HEK293 (cell line): ENCODE measurements at regions not wholly inside any gene's neighbourhood (a gene's known extent, or its start where the extent isn't known, plus 50 kb on each side); places are given as distances from the start of the nearest gene placed in this dataset.

Experiments
- CTCF ChIA-PET: fragments of 350-600 bp; formaldehyde crosslinking; extraction: SDS; loops from one replicate; lab custom pipeline; 2021; ENCODE audit warnings: antibody characterized with exemption; lab: Yijun Ruan, JAX
- POLR2A ChIA-PET: fragments of 300-600 bp; formaldehyde crosslinking; extraction: SDS; loops from one replicate; lab custom pipeline; 2020; ENCODE audit warnings: antibody characterized with exemption, inconsistent platforms; lab: Yijun Ruan, JAX
- H3K27ac ChIP-seq: fragments of 200-500 bp; sonication (Bioruptor generic); 2 replicates; pipeline ENCODE4 v1.5.1; 2014; ENCODE audit warnings: low read depth, low read length, control low read depth, inconsistent platforms; ENCODE audit errors: extremely low read depth
- H3K36me3 ChIP-seq, 2 experiments: fragments of 200-500 bp in 1 of 2; sonication (Bioruptor generic) in 1 of 2; 1 replicate in 1 of 2; 2 replicates in 1 of 2; pipeline ENCODE4 v1.5.1; 2014 to 2017; ENCODE audit warnings: inconsistent platforms in 2 of 2, low read length in 2 of 2; ENCODE audit not compliant: control insufficient read depth in 2 of 2, insufficient read depth in 1 of 2
- H3K4me1 ChIP-seq: fragments of 200-500 bp; sonication (Bioruptor generic); 2 replicates; pipeline ENCODE4 v1.5.1; 2014; ENCODE audit warnings: mild to moderate bottlenecking, low read length, inconsistent platforms; ENCODE audit not compliant: control insufficient read depth, insufficient read depth
- H3K4me3 ChIP-seq: 2 replicates; pipeline ENCODE4 v1.5.1; 2011; ENCODE audit warnings: low read depth, mild to moderate bottlenecking, control low read depth, low read length, moderate library complexity
- H3K9me3 ChIP-seq: fragments of 200-500 bp; sonication (Bioruptor generic); 2 replicates; pipeline ENCODE4 v1.5.1; 2014; ENCODE audit warnings: low read depth, low read length, inconsistent platforms; ENCODE audit not compliant: control insufficient read depth, insufficient read depth
- GLI4 ChIP-seq: fragments of 450-650 bp; formaldehyde crosslinking; IDR thresholded peaks from 2 replicates; pipeline ENCODE4 v1.5.1; 2016; ENCODE audit warnings: missing biosample characterization, missing genetic modification characterization
- GLIS1 ChIP-seq: fragments of 450-650 bp; formaldehyde crosslinking; IDR thresholded peaks from 2 replicates; pipeline ENCODE4 v1.5.1; 2016; ENCODE audit warnings: missing biosample characterization, missing genetic modification characterization
- GLIS2 ChIP-seq: fragments of 450-650 bp; formaldehyde crosslinking; IDR thresholded peaks from 2 replicates; pipeline ENCODE4 v1.5.1; 2016; ENCODE audit warnings: missing biosample characterization, missing genetic modification characterization
- IKZF3 ChIP-seq: fragments of 450-650 bp; IDR thresholded peaks from 2 replicates; pipeline ENCODE4 v1.5.0; 2018; ENCODE audit warnings: missing biosample characterization, mild to moderate bottlenecking, missing genetic modification characterization, moderate library complexity
- KLF16 ChIP-seq: fragments of 450-650 bp; formaldehyde crosslinking; IDR thresholded peaks from 2 replicates; pipeline ENCODE4 v1.5.1; 2017; ENCODE audit warnings: missing biosample characterization, missing genetic modification characterization
- KLF8 ChIP-seq: fragments of 450-650 bp; formaldehyde crosslinking; IDR thresholded peaks from 2 replicates; pipeline ENCODE4 v1.5.1; 2016; ENCODE audit warnings: missing biosample characterization, missing genetic modification characterization
- KLF9 ChIP-seq: fragments of 450-650 bp; formaldehyde crosslinking; IDR thresholded peaks from 2 replicates; pipeline ENCODE4 v1.5.1; 2016; ENCODE audit warnings: missing biosample characterization, missing genetic modification characterization, low read depth
- MEIS1 ChIP-seq: sonication (generic); formaldehyde crosslinking; IDR thresholded peaks from 2 replicates; pipeline ENCODE4 v1.8.1; 2022; ENCODE audit warnings: missing genetic modification reagents, mild to moderate bottlenecking, borderline replicate concordance
- OSR2 ChIP-seq: fragments of 450-650 bp; formaldehyde crosslinking; IDR thresholded peaks from 2 replicates; pipeline ENCODE4 v1.5.1; 2016; ENCODE audit warnings: missing biosample characterization, missing genetic modification characterization
- PRDM1 ChIP-seq: fragments of 450-650 bp; formaldehyde crosslinking; IDR thresholded peaks from 2 replicates; pipeline ENCODE4; 2016; ENCODE audit warnings: missing biosample characterization, missing genetic modification characterization
- RBAK ChIP-seq: fragments of 450-650 bp; formaldehyde crosslinking; IDR thresholded peaks from 2 replicates; pipeline ENCODE4 v1.5.1; 2016; ENCODE audit warnings: missing biosample characterization, missing genetic modification characterization
- SCRT2 ChIP-seq: fragments of 450-650 bp; formaldehyde crosslinking; IDR thresholded peaks from 2 replicates; pipeline ENCODE4 v1.5.1; 2016; ENCODE audit warnings: missing biosample characterization, missing genetic modification characterization
- TRIM28 ChIP-seq: IDR thresholded peaks from 2 replicates; pipeline ENCODE4 v1.6.1; 2011; ENCODE audit warnings: low read length, control low read depth, borderline replicate concordance
- ZBTB1 ChIP-seq: fragments of 450-650 bp; formaldehyde crosslinking; IDR thresholded peaks from 2 replicates; pipeline ENCODE4 v1.5.1; 2016; ENCODE audit warnings: missing biosample characterization, missing genetic modification characterization
- ZBTB26 ChIP-seq: fragments of 450-650 bp; formaldehyde crosslinking; optimal IDR thresholded peaks from 2 replicates; pipeline ENCODE3; 2016; ENCODE audit warnings: missing biosample characterization, mild to moderate bottlenecking, missing genetic modification characterization
- ZEB2 ChIP-seq: fragments of 450-650 bp; formaldehyde crosslinking; IDR thresholded peaks from 2 replicates; pipeline ENCODE4 v1.5.1; 2016; ENCODE audit warnings: missing biosample characterization, missing genetic modification characterization
- ZNF174 ChIP-seq: fragments of 450-650 bp; formaldehyde crosslinking; IDR thresholded peaks from 2 replicates; pipeline ENCODE4 v1.5.0; 2017; ENCODE audit warnings: missing biosample characterization, mild to moderate bottlenecking, missing genetic modification characterization
- ZNF175 ChIP-seq: fragments of 450-650 bp; formaldehyde crosslinking; IDR thresholded peaks from 2 replicates; pipeline ENCODE4 v1.5.1; 2016; ENCODE audit warnings: missing biosample characterization, missing genetic modification characterization
- ZNF202 ChIP-seq: fragments of 450-650 bp; formaldehyde crosslinking; IDR thresholded peaks from 2 replicates; pipeline ENCODE4 v1.5.1; 2016; ENCODE audit warnings: missing biosample characterization, missing genetic modification characterization, borderline replicate concordance
- ZNF280C ChIP-seq: fragments of 450-650 bp; formaldehyde crosslinking; IDR thresholded peaks from 2 replicates; pipeline ENCODE4 v1.5.1; 2016; ENCODE audit warnings: missing biosample characterization, missing genetic modification characterization
- ZNF324 ChIP-seq: fragments of 450-650 bp; formaldehyde crosslinking; IDR thresholded peaks from 2 replicates; pipeline ENCODE4 v1.5.1; 2016; ENCODE audit warnings: missing biosample characterization, missing genetic modification characterization
- ZNF501 ChIP-seq: fragments of 450-650 bp; formaldehyde crosslinking; IDR thresholded peaks from 2 replicates; pipeline ENCODE4 v1.5.1; 2016; ENCODE audit warnings: missing biosample characterization, missing genetic modification characterization
- ZNF555 ChIP-seq: fragments of 450-650 bp; formaldehyde crosslinking; conservative IDR thresholded peaks from 2 replicates; pipeline ENCODE4 v1.5.1; 2017; ENCODE audit warnings: missing biosample characterization, mild to moderate bottlenecking, missing genetic modification characterization, inconsistent platforms
- ZNF837 ChIP-seq: fragments of 450-650 bp; formaldehyde crosslinking; IDR thresholded peaks from 2 replicates; pipeline ENCODE4 v1.5.1; 2016; ENCODE audit warnings: missing biosample characterization, missing genetic modification characterization

- TF ChIP-seq ZNF280C (tag by site-specific recombination) (no peak), RBAK (tag by site-specific recombination) (no peak), ZNF501 (no peak), MEIS1 (CRISPR knock-in tag) (no peak), ZNF174 (tag by site-specific recombination) (no peak), GLIS1 (tag by site-specific recombination) (no peak)
Observed at GRCh38 chr7:55275291-55276200, 89.6 kb upstream of the LANCL2 start (continued).

- POLR2A ChIA-PET: no interaction called here
- no peak overlapping the region for H3K4me3 ChIP-seq
- no peaks in the 10 kb centered on the region for H3K4me1 ChIP-seq
- CTCF ChIA-PET: interaction anchor here (0.6 to 3.5 kb wide), 4 partner anchors 12 to 768 kb away, joined by 3 to 14 read pairs (median 5); no protein-coding TSS in a partner anchor
- no peaks in the 10 kb centered on the region for H3K9me3 ChIP-seq
- no peak overlapping the region for H3K27ac ChIP-seq
- TF ChIP-seq KLF16 (tag by site-specific recombination) (no peak), ZNF202 (tag by site-specific recombination) (no peak), ZNF324 (tag by site-specific recombination) (no peak), ZNF175 (no peak), GLI4 (tag by site-specific recombination) (no peak)
- H3K36me3 ChIP-seq: no peaks in the 10 kb centered on the region
Observed at GRCh38 chr7:55276572-55277295, 88.4 kb upstream of the LANCL2 start.

- H3K36me3 ChIP-seq: no peaks in the 10 kb centered on the region
- ChIA-PET CTCF (interaction anchor here (0.6 to 4.1 kb wide), 4 partner anchors 9 to 138 kb away, joined by 4 to 22 read pairs (median 10); no protein-coding TSS in a partner anchor), POLR2A (no interaction called here)
- H3K4me1 ChIP-seq: no peaks in the 10 kb centered on the region
- no peak overlapping the region for H3K4me3 ChIP-seq
- H3K27ac ChIP-seq: no peak overlapping the region
- no peaks in the 10 kb centered on the region for H3K9me3 ChIP-seq
- no peak for TF ChIP-seq ZBTB26 (tag by site-specific recombination)
- no peak for TF ChIP-seq ZEB2 (tag by site-specific recombination)
- no peak for TF ChIP-seq KLF8
Observed at GRCh38 chr7:55277916-55278315, 87.2 kb upstream of the LANCL2 start.

- Histone ChIP-seq H3K4me1 (no peaks in the 10 kb centered on the region), H3K9me3 (no peaks in the 10 kb centered on the region), H3K36me3 (no peaks in the 10 kb centered on the region), H3K27ac (no peak overlapping the region), H3K4me3 (no peak overlapping the region)
- POLR2A ChIA-PET: no interaction called here
- TF ChIP-seq KLF9: no peak
- TF ChIP-seq SCRT2: no peak
- TF ChIP-seq ZNF555 (tag by site-specific recombination): no peak
- no peak for TF ChIP-seq TRIM28
- no peak for TF ChIP-seq PRDM1 (tag by site-specific recombination)
- TF ChIP-seq OSR2 (tag by site-specific recombination): no peak
- TF ChIP-seq GLIS2 (tag by site-specific recombination): no peak
- TF ChIP-seq ZNF837: no peak
- no peak for TF ChIP-seq ZBTB1 (tag by site-specific recombination)
- no peak for TF ChIP-seq IKZF3
- CTCF ChIA-PET: interaction anchor here (0.6 to 4.1 kb wide), 4 partner anchors 9 to 137 kb away, joined by 4 to 22 read pairs (median 10); no protein-coding TSS in a partner anchor
Observed at GRCh38 chr7:55278321-55278720, 86.8 kb upstream of the LANCL2 start.
